Heart left ventricle (tissue), 13 donors: ENCODE measurements at regions not wholly inside any gene's neighbourhood (a gene's known extent, or its start where the extent isn't known, plus 50 kb on each side); places are given as distances from the start of the nearest gene placed in this dataset.

Source experiments
- POLR2A ChIP-seq, 2 donors: fragments of 450-650 bp; IDR thresholded peaks; one replicate each; pipeline ENCODE4 v1.6.1; 2017; ENCODE audit warnings: antibody characterized with exemption in 2 of 2, mild to moderate bottlenecking in 2 of 2, moderate library complexity in 2 of 2
- TF ChIP-seq, protein P1 (sequence below), 12 donors: fragments of 200-600 bp; sonication (generic) in 4 of 12; IDR thresholded peaks; one replicate each; pipeline versions ENCODE4 v1.5.0 to v1.8.0; 2018 to 2022; ENCODE audit warnings: antibody characterized with exemption in 12 of 12, mild to moderate bottlenecking in 5 of 12
- donor health status: ischemic (EF 13 %, LVEDD 7.1; RV severe dilation, severe dysfunction).
- donor health status: DM: no; HTN: yes; CAD: no.
- donor health status: DM: no; HTN: no; CAD: no.
- donor health status: ischemic (EF 25% LVEDD 6.9; RV normal size, moderate dysfunction).
- donor health status: ischemic (EF 25% LVEDD 5.7; RV mildly dilated, moderate dysfunction).
- donor health status: ischemic (EF 35%, LVEDD 5.7; RV mildly dilated, moderate dysfunction).
- donor health status: nonischemic (EF 11% LVEDD 7.7; RV severe dilation, severe dysfunction).
- donor health status: DM: yes; HTN: yes; CAD: no.
- donor health status: PGD.
- donor health status: ischemic (EF 29% LVEDD 5.4; RV normal size, mild dysfunction).
- donor health status: nonischemic (EF 23%, LVEDD 6.1; RV moderate dilation, normal function).

GRCh38 chr5:116381201-116381600 is 193.4 kb downstream of the SEMA6A start:
- TF ChIP-seq, protein P1, sequence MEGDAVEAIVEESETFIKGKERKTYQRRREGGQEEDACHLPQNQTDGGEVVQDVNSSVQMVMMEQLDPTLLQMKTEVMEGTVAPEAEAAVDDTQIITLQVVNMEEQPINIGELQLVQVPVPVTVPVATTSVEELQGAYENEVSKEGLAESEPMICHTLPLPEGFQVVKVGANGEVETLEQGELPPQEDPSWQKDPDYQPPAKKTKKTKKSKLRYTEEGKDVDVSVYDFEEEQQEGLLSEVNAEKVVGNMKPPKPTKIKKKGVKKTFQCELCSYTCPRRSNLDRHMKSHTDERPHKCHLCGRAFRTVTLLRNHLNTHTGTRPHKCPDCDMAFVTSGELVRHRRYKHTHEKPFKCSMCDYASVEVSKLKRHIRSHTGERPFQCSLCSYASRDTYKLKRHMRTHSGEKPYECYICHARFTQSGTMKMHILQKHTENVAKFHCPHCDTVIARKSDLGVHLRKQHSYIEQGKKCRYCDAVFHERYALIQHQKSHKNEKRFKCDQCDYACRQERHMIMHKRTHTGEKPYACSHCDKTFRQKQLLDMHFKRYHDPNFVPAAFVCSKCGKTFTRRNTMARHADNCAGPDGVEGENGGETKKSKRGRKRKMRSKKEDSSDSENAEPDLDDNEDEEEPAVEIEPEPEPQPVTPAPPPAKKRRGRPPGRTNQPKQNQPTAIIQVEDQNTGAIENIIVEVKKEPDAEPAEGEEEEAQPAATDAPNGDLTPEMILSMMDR (IDR thresholded peaks at IDR 0.05): no peak
- TF ChIP-seq POLR2A (IDR thresholded peaks at IDR 0.05): no peak
